ENCODE measurements at regions not wholly inside any gene's neighbourhood (a gene's known extent, or its start where the extent isn't known, plus 50 kb on each side); places are given as distances from the start of the nearest gene placed in this dataset.

- Histone ChIP-seq H3K27ac (ENCODE audit: low read depth, low read length) (no peak overlapping the region), H3K27me3 (ENCODE audit: control insufficient read depth, insufficient read depth, low read length) (no peaks in the 10 kb centered on the region)
- WGBS (ENCODE audit: insufficient coverage): 84% methylated on average over 4 of the region's 5 CpGs
Observed at GRCh38 chr10:33103863-33104379, 145.9 kb upstream of the ITGB1 start.

GRCh38 chr10:33102071-33102470 is 144.0 kb upstream of the ITGB1 start:
- H3K27ac ChIP-seq (ENCODE audit: low read depth, low read length): no peak overlapping the region

More at GRCh38 chr10:33103863-33104379, 145.9 kb upstream of the ITGB1 start:
- no peak overlapping the region for H3K4me3 ChIP-seq (ENCODE audit: low read depth, low read length)
- no peak for DNase-seq (ENCODE audit: low read depth in 4 of 6, low spot score in 6 of 6)
- peaks cover 4% of the 10 kb centered on the region for H3K4me1 ChIP-seq (ENCODE audit: control insufficient read depth, insufficient read depth, low read length)
- H3K36me3 ChIP-seq (ENCODE audit: control insufficient read depth, insufficient read depth, low read length): no peaks in the 10 kb centered on the region
- H3K9me3 ChIP-seq (ENCODE audit: control insufficient read depth, insufficient read depth, low read length): no peaks in the 10 kb centered on the region

GRCh38 chr10:33101392-33101787 is 143.4 kb upstream of the ITGB1 start:
- no peak overlapping the region for H3K4me3 ChIP-seq (ENCODE audit: low read depth, low read length)
- H3K9me3 ChIP-seq (ENCODE audit: control insufficient read depth, insufficient read depth, low read length): no peaks in the 10 kb centered on the region
- WGBS (ENCODE audit: insufficient coverage): 32% methylated on average over 3 of the region's 3 CpGs
- no peaks in the 10 kb centered on the region for H3K27me3 ChIP-seq (ENCODE audit: control insufficient read depth, insufficient read depth, low read length)
- H3K36me3 ChIP-seq (ENCODE audit: control insufficient read depth, insufficient read depth, low read length): no peaks in the 10 kb centered on the region
- H3K27ac ChIP-seq (ENCODE audit: low read depth, low read length): no peak overlapping the region
- DNase-seq (ENCODE audit: low read depth in 4 of 6, low spot score in 6 of 6): no peak
- H3K4me1 ChIP-seq (ENCODE audit: control insufficient read depth, insufficient read depth, low read length): peaks cover 4% of the 10 kb centered on the region

More at GRCh38 chr10:33102071-33102470, 144.0 kb upstream of the ITGB1 start:
- Histone ChIP-seq H3K4me1 (ENCODE audit: control insufficient read depth, insufficient read depth, low read length) (peaks cover 4% of the 10 kb centered on the region), H3K27me3 (ENCODE audit: control insufficient read depth, insufficient read depth, low read length) (no peaks in the 10 kb centered on the region), H3K9me3 (ENCODE audit: control insufficient read depth, insufficient read depth, low read length) (no peaks in the 10 kb centered on the region), H3K36me3 (ENCODE audit: control insufficient read depth, insufficient read depth, low read length) (no peaks in the 10 kb centered on the region), H3K4me3 (ENCODE audit: low read depth, low read length) (no peak overlapping the region)
- 100% methylated on average over 2 of the region's 5 CpGs for whole genome bisulfite sequencing (ENCODE audit: insufficient coverage)
- DNase-seq (ENCODE audit: low read depth in 4 of 6, low spot score in 6 of 6): no peak

GRCh38 chr10:33100781-33101391 is 142.9 kb upstream of the ITGB1 start:
- no peaks in the 10 kb centered on the region for H3K36me3 ChIP-seq (ENCODE audit: control insufficient read depth, insufficient read depth, low read length)

GRCh38 chr10:33099748-33100147 is 141.7 kb upstream of the ITGB1 start:
- Histone ChIP-seq H3K4me3 (ENCODE audit: low read depth, low read length) (no peak overlapping the region), H3K36me3 (ENCODE audit: control insufficient read depth, insufficient read depth, low read length) (no peaks in the 10 kb centered on the region), H3K27me3 (ENCODE audit: control insufficient read depth, insufficient read depth, low read length) (no peaks in the 10 kb centered on the region), H3K4me1 (ENCODE audit: control insufficient read depth, insufficient read depth, low read length) (peaks cover 4% of the 10 kb centered on the region), H3K9me3 (ENCODE audit: control insufficient read depth, insufficient read depth, low read length) (no peaks in the 10 kb centered on the region), H3K27ac (ENCODE audit: low read depth, low read length) (no peak overlapping the region)
- DNase-seq (ENCODE audit: low read depth in 4 of 6, low spot score in 6 of 6): no peak
- WGBS (ENCODE audit: insufficient coverage): no CpG with 5 or more reads among the region's 1 CpG

More at GRCh38 chr10:33100781-33101391, 142.9 kb upstream of the ITGB1 start:
- Histone ChIP-seq H3K4me3 (ENCODE audit: low read depth, low read length) (no peak overlapping the region), H3K9me3 (ENCODE audit: control insufficient read depth, insufficient read depth, low read length) (no peaks in the 10 kb centered on the region), H3K27ac (ENCODE audit: low read depth, low read length) (no peak overlapping the region), H3K27me3 (ENCODE audit: control insufficient read depth, insufficient read depth, low read length) (no peaks in the 10 kb centered on the region), H3K4me1 (ENCODE audit: control insufficient read depth, insufficient read depth, low read length) (peaks cover 4% of the 10 kb centered on the region)
- DNase-seq (ENCODE audit: low read depth in 4 of 6, low spot score in 6 of 6): peak in 3 of 6 donors; percentile 24 to 70 (median 56)
- WGBS (ENCODE audit: insufficient coverage): 100% methylated on average over 1 of the region's 1 CpG

- Histone ChIP-seq H3K36me3 (ENCODE audit: control insufficient read depth, insufficient read depth, low read length) (no peaks in the 10 kb centered on the region), H3K4me3 (ENCODE audit: low read depth, low read length) (no peak overlapping the region), H3K27me3 (ENCODE audit: control insufficient read depth, insufficient read depth, low read length) (no peaks in the 10 kb centered on the region), H3K27ac (ENCODE audit: low read depth, low read length) (no peak overlapping the region), H3K4me1 (ENCODE audit: control insufficient read depth, insufficient read depth, low read length) (peaks cover 4% of the 10 kb centered on the region), H3K9me3 (ENCODE audit: control insufficient read depth, insufficient read depth, low read length) (peaks cover 3% of the 10 kb centered on the region)
- DNase-seq (ENCODE audit: low read depth in 4 of 6, low spot score in 6 of 6): no peak
- WGBS (ENCODE audit: insufficient coverage): 100% methylated on average over 1 of the region's 4 CpGs
Observed at GRCh38 chr10:33098951-33099663, 141.1 kb upstream of the ITGB1 start.

- Histone ChIP-seq H3K27me3 (ENCODE audit: control insufficient read depth, insufficient read depth, low read length) (no peaks in the 10 kb centered on the region), H3K4me3 (ENCODE audit: low read depth, low read length) (no peak overlapping the region), H3K9me3 (ENCODE audit: control insufficient read depth, insufficient read depth, low read length) (peaks cover 3% of the 10 kb centered on the region), H3K4me1 (ENCODE audit: control insufficient read depth, insufficient read depth, low read length) (peaks cover 4% of the 10 kb centered on the region), H3K27ac (ENCODE audit: low read depth, low read length) (no peak overlapping the region), H3K36me3 (ENCODE audit: control insufficient read depth, insufficient read depth, low read length) (no peaks in the 10 kb centered on the region)
- WGBS (ENCODE audit: insufficient coverage): 56% methylated on average over 3 of the region's 5 CpGs
- DNase-seq (ENCODE audit: low read depth in 4 of 6, low spot score in 6 of 6): no peak
Observed at GRCh38 chr10:33095867-33096815, 138.1 kb upstream of the ITGB1 start.

GRCh38 chr10:33094263-33095051 is 136.4 kb upstream of the ITGB1 start:
- Histone ChIP-seq H3K4me1 (ENCODE audit: control insufficient read depth, insufficient read depth, low read length) (no peaks in the 10 kb centered on the region), H3K9me3 (ENCODE audit: control insufficient read depth, insufficient read depth, low read length) (peaks cover 3% of the 10 kb centered on the region), H3K27me3 (ENCODE audit: control insufficient read depth, insufficient read depth, low read length) (no peaks in the 10 kb centered on the region), H3K36me3 (ENCODE audit: control insufficient read depth, insufficient read depth, low read length) (no peaks in the 10 kb centered on the region), H3K27ac (ENCODE audit: low read depth, low read length) (no peak overlapping the region), H3K4me3 (ENCODE audit: low read depth, low read length) (no peak overlapping the region)
- WGBS (ENCODE audit: insufficient coverage): 78% methylated on average over 1 of the region's 4 CpGs
- no peak for DNase-seq (ENCODE audit: low read depth in 4 of 6, low spot score in 6 of 6)

- WGBS (ENCODE audit: insufficient coverage): 87% methylated on average over 2 of the region's 3 CpGs
- Histone ChIP-seq H3K27me3 (ENCODE audit: control insufficient read depth, insufficient read depth, low read length) (no peaks in the 10 kb centered on the region), H3K27ac (ENCODE audit: low read depth, low read length) (no peak overlapping the region), H3K36me3 (ENCODE audit: control insufficient read depth, insufficient read depth, low read length) (no peaks in the 10 kb centered on the region), H3K4me1 (ENCODE audit: control insufficient read depth, insufficient read depth, low read length) (no peaks in the 10 kb centered on the region), H3K4me3 (ENCODE audit: low read depth, low read length) (no peak overlapping the region), H3K9me3 (ENCODE audit: control insufficient read depth, insufficient read depth, low read length) (peaks cover 3% of the 10 kb centered on the region)
- DNase-seq (ENCODE audit: low read depth in 4 of 6, low spot score in 6 of 6): no peak
Observed at GRCh38 chr10:33093362-33093761, 135.3 kb upstream of the ITGB1 start.
